ENCODE measurements at regions not wholly inside any gene's neighbourhood (a gene's known extent, or its start where the extent isn't known, plus 50 kb on each side); places are given as distances from the start of the nearest gene placed in this dataset.

- Histone ChIP-seq H3K4ac (ENCODE audit: low read depth, low read length) (no peak overlapping the region), H2AK5ac (ENCODE audit: low read depth, low read length) (no peak overlapping the region), H3K4me1 (ENCODE audit: control insufficient read depth, insufficient read depth, low read length) (no peaks in the 10 kb centered on the region), H3K27ac (ENCODE audit: insufficient read depth, low read length) (no peak overlapping the region), H2AK9ac (replicated peaks; ENCODE audit: low read depth, low read length, poor library complexity) (no peak overlapping the region), H2BK20ac (ENCODE audit: low read depth, low read length) (no peak overlapping the region), H4K91ac (ENCODE audit: insufficient read depth, low read depth, low read length) (no peak overlapping the region), H3K36me3 (ENCODE audit: control insufficient read depth, insufficient read depth, low read length) (no peaks in the 10 kb centered on the region), H2BK120ac (ENCODE audit: low read depth, low read length) (no peak overlapping the region), H2BK15ac (ENCODE audit: low read depth, low read length) (no peak overlapping the region), H3K27me3 (ENCODE audit: control insufficient read depth, insufficient read depth, low read length) (no peaks in the 10 kb centered on the region), H3K9ac (ENCODE audit: low read depth, low read length) (no peak overlapping the region), H4K5ac (ENCODE audit: low read depth, low read length) (peak overlapping the region; percentile 51; the same call in 1 of the 2 replicates), H3K4me3 (ENCODE audit: insufficient read depth, low read depth, low read length) (no peak overlapping the region), H3K9me1 (ENCODE audit: insufficient read depth, low read length) (no peaks in the 10 kb centered on the region), H2BK5ac (ENCODE audit: low read depth, low read length, poor library complexity, severe bottlenecking) (no peak overlapping the region), H3K4me2 (ENCODE audit: low read depth, low read length) (no peak overlapping the region), H3K9me3 (ENCODE audit: control insufficient read depth, insufficient read depth, low read length) (no peaks in the 10 kb centered on the region), H3K79me1 (ENCODE audit: low read depth in 1 of 2, low read length in 2 of 2) (no peaks in the 10 kb centered on the region), H3K14ac (replicated peaks; ENCODE audit: low read depth, low read length) (no peak overlapping the region), H4K8ac (ENCODE audit: low read depth in 2 of 2, low read length in 2 of 2) (no peak overlapping the region), H3K56ac (ENCODE audit: extremely low read depth, insufficient read depth, low read length) (no peak overlapping the region), H3K18ac (ENCODE audit: low read depth, low read length) (no peak overlapping the region), H3K23ac (ENCODE audit: low read depth, low read length) (no peak overlapping the region), H4K20me1 (ENCODE audit: insufficient read depth, low read length) (no peaks in the 10 kb centered on the region), H2AFZ (replicated peaks; ENCODE audit: low read length, poor library complexity) (no peak overlapping the region)
- WGBS, 2 experiments (ENCODE audit: extremely low coverage in 2 of 2, insufficient read length in 1 of 2), result no CpG with 5 or more reads among the region's 1 CpG
- CTCF ChIA-PET, result interaction anchor here (0.5 to 1.3 kb wide), 7 partner anchors 35 to 685 kb away, joined by 3 to 6 read pairs (median 3); no protein-coding TSS in a partner anchor
- ATAC-seq (ENCODE audit: low read depth) (no peak), DNase-seq (no peak)
- POLR2A ChIA-PET (ENCODE audit: unreplicated experiment), result no interaction called here
- dilution Hi-C loops (cut with HindIII; ENCODE audit: low sequenced_read_pairs, unreplicated experiment) (no loop called here), in situ Hi-C loops (cut with MboI; ENCODE audit: low sequenced_read_pairs) (loop anchor here (10.0 to 25.0 kb wide), 4 partner anchors 59 to 709 kb away; no protein-coding TSS in a partner anchor), intact Hi-C loops (cut with micrococcal nuclease) (loop anchor here (5.0 to 10.0 kb wide), 3 partner anchors 309 to 1256 kb away; no protein-coding TSS in a partner anchor)
- BruUV-seq (replicated peaks), result no TSS peak
- TF ChIP-seq POLR2A (IDR thresholded peaks at IDR 0.05; ENCODE audit: low read depth, low read length) (no peak), CEBPB (IDR thresholded peaks at IDR 0.05; ENCODE audit: low read depth, low read length) (no peak), USF2 (IDR thresholded peaks at IDR 0.05; ENCODE audit: low read depth, low read length) (no peak), CHD1 (IDR thresholded peaks at IDR 0.05; ENCODE audit: low read depth, low read length) (no peak), MAFK (IDR thresholded peaks at IDR 0.05; ENCODE audit: low read depth, low read length) (no peak), RFX5 (IDR thresholded peaks at IDR 0.05; ENCODE audit: low read depth, low read length) (no peak), RCOR1 (IDR thresholded peaks at IDR 0.05; ENCODE audit: insufficient replicate concordance, low read length) (no peak), MAZ (IDR thresholded peaks at IDR 0.05; ENCODE audit: borderline replicate concordance, low read depth, low read length) (no peak), ELK1 (IDR thresholded peaks at IDR 0.05; ENCODE audit: borderline replicate concordance, low read depth, low read length) (no peak), RAD21 (IDR thresholded peaks at IDR 0.05; ENCODE audit: low read length) (no peak), SMC3 (IDR thresholded peaks at IDR 0.05; ENCODE audit: low read depth, low read length) (no peak), FOS (IDR thresholded peaks at IDR 0.05; ENCODE audit: low read depth, low read length) (no peak), NFE2L2 (IDR thresholded peaks at IDR 0.05; ENCODE audit: low read depth, low read length) (no peak), CTCF (conservative IDR thresholded peaks at IDR 0.05; ENCODE audit: low read depth, low read length) (no peak), MXI1 (IDR thresholded peaks at IDR 0.05; ENCODE audit: borderline replicate concordance, low read depth, low read length) (no peak), BHLHE40 (IDR thresholded peaks at IDR 0.05; ENCODE audit: low read depth, low read length) (no peak)
Observed at GRCh38 chr12:19916196-19916753, 452.1 kb upstream of the PDE3A start.
